Activated naive CD4-positive, alpha-beta T cell treated with Interleukin-2 at 50 U/mL for 16 hours (primary cell): ENCODE measurements at regions not wholly inside any gene's neighbourhood (a gene's known extent, or its start where the extent isn't known, plus 50 kb on each side); places are given as distances from the start of the nearest gene placed in this dataset.
"Not testable (repeated sequence)": the region's sequence is repeated elsewhere in the genome, so short reads cannot be mapped to it uniquely, and the experiment has no call there.

ENCODE experiments used
- DNase-seq: peaks from one replicate; pipeline ENCODE4 v3.0.0-alpha.2; 2020

GRCh38 chr13:87736849-87737385 lies 65.7 kb downstream of the SLITRK5 start:
- no peak for DNase-seq

- no peak for DNase-seq
Observed at GRCh38 chr13:87754097-87754496, 82.9 kb downstream of the SLITRK5 start.

- DNase-seq: no peak
Observed at GRCh38 chr13:87769445-87769844, 98.3 kb downstream of the SLITRK5 start.

GRCh38 chr13:87777387-87777786 lies 106.2 kb downstream of the SLITRK5 start:
- no peak for DNase-seq

GRCh38 chr13:87778128-87778527 lies 107.0 kb downstream of the SLITRK5 start:
- no peak for DNase-seq

- DNase-seq: no peak
Observed at GRCh38 chr13:87779426-87779825, 108.3 kb downstream of the SLITRK5 start.

- no peak for DNase-seq
Observed at GRCh38 chr13:87783366-87783765, 112.2 kb downstream of the SLITRK5 start.

- DNase-seq: no peak
Observed at GRCh38 chr13:87788363-87788762, 117.2 kb downstream of the SLITRK5 start.

GRCh38 chr13:87792878-87793277 lies 121.7 kb downstream of the SLITRK5 start:
- DNase-seq: no peak

- DNase-seq: no peak
Observed at GRCh38 chr13:87798536-87798935, 127.4 kb downstream of the SLITRK5 start.

GRCh38 chr13:87810391-87810801 lies 139.2 kb downstream of the SLITRK5 start:
- no peak for DNase-seq

- DNase-seq: no peak
Observed at GRCh38 chr13:87810920-87811344, 139.8 kb downstream of the SLITRK5 start.

GRCh38 chr13:87814403-87814802 lies 143.2 kb downstream of the SLITRK5 start:
- DNase-seq: no peak

- DNase-seq: no peak
Observed at GRCh38 chr13:87820241-87820640, 149.1 kb downstream of the SLITRK5 start.

GRCh38 chr13:87821512-87821911 lies 150.3 kb downstream of the SLITRK5 start:
- DNase-seq: no peak

GRCh38 chr13:87826301-87826700 lies 155.1 kb downstream of the SLITRK5 start:
- DNase-seq: not testable (repeated sequence)

GRCh38 chr13:87827479-87827878 lies 156.3 kb downstream of the SLITRK5 start:
- DNase-seq: no peak

- DNase-seq: no peak
Observed at GRCh38 chr13:87837522-87837921, 166.4 kb downstream of the SLITRK5 start.

GRCh38 chr13:87837946-87838345 lies 166.8 kb downstream of the SLITRK5 start:
- no peak for DNase-seq

- no peak for DNase-seq
Observed at GRCh38 chr13:87851410-87851809, 180.2 kb downstream of the SLITRK5 start.

- no peak for DNase-seq
Observed at GRCh38 chr13:87855553-87855952, 184.4 kb downstream of the SLITRK5 start.

- DNase-seq: no peak
Observed at GRCh38 chr13:87859261-87859660, 188.1 kb downstream of the SLITRK5 start.

- no peak for DNase-seq
Observed at GRCh38 chr13:87867426-87867825, 196.3 kb downstream of the SLITRK5 start.

GRCh38 chr13:87868731-87869130 lies 197.6 kb downstream of the SLITRK5 start:
- DNase-seq: no peak

- DNase-seq: no peak
Observed at GRCh38 chr13:87872813-87873212, 201.6 kb downstream of the SLITRK5 start.

GRCh38 chr13:87877477-87877876 lies 206.3 kb downstream of the SLITRK5 start:
- no peak for DNase-seq
